MM.1S (cell line): ENCODE measurements at regions not wholly inside any gene's neighbourhood (a gene's known extent, or its start where the extent isn't known, plus 50 kb on each side); places are given as distances from the start of the nearest gene placed in this dataset.

Source experiments
- EZH2 ChIP-seq: fragments of 300-600 bp; sonication (generic); optimal IDR thresholded peaks from 2 replicates; pipeline ENCODE3; 2017; ENCODE audit warnings: low read depth, mild to moderate bottlenecking, antibody characterized with exemption, low read length, mixed read lengths
- TF ChIP-seq, protein P1 (sequence below): fragments of 300-600 bp; sonication (generic); IDR thresholded peaks from 2 replicates; pipeline ENCODE4 v1.5.1; 2016; ENCODE audit warnings: antibody characterized with exemption, low read length, mixed read lengths

DNA sequence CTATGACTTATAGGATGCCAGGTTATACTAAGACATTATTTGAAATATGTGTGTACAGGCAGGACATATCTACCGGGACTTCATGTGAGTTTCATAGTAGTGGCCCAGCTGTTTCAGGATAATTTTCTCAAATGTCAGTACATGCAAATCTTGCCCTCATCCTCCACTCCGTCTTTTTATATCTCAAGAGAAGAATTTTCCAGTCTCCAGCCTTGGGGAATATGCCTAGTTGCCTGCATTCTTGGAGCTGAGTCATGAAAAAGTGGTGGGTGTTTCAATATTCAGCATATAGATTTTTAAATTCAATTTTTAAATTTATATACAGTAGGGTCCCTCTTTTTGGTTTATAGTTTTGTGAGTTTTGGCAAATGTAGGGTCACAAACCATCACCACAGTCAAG lies 236.7 kb downstream of the OTUD1 start:
- no peak for TF ChIP-seq EZH2
- TF ChIP-seq, protein P1, sequence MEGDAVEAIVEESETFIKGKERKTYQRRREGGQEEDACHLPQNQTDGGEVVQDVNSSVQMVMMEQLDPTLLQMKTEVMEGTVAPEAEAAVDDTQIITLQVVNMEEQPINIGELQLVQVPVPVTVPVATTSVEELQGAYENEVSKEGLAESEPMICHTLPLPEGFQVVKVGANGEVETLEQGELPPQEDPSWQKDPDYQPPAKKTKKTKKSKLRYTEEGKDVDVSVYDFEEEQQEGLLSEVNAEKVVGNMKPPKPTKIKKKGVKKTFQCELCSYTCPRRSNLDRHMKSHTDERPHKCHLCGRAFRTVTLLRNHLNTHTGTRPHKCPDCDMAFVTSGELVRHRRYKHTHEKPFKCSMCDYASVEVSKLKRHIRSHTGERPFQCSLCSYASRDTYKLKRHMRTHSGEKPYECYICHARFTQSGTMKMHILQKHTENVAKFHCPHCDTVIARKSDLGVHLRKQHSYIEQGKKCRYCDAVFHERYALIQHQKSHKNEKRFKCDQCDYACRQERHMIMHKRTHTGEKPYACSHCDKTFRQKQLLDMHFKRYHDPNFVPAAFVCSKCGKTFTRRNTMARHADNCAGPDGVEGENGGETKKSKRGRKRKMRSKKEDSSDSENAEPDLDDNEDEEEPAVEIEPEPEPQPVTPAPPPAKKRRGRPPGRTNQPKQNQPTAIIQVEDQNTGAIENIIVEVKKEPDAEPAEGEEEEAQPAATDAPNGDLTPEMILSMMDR = no peak
